NB4 (cell line): ENCODE measurements at regions not wholly inside any gene's neighbourhood (a gene's known extent, or its start where the extent isn't known, plus 50 kb on each side); places are given as distances from the start of the nearest gene placed in this dataset.

Experiments
- DNase-seq: peaks from one replicate; pipeline ENCODE4 v3.0.0; 2010; ENCODE audit warnings: low read depth
- H3K4me3 ChIP-seq: one replicate; pipeline ENCODE4 v1.5.1; 2011; ENCODE audit warnings: mild to moderate bottlenecking, low read depth, low read length, moderate library complexity
- MYC ChIP-seq: IDR thresholded peaks from 2 replicates; pipeline ENCODE4 v1.6.1; 2011; ENCODE audit warnings: low read depth, low read length
- POLR2A ChIP-seq: IDR thresholded peaks from 2 replicates; pipeline ENCODE4 v1.6.1; 2011; ENCODE audit warnings: mild to moderate bottlenecking; ENCODE audit not compliant: insufficient read length; ENCODE audit errors: extremely low read depth
- TF ChIP-seq, protein P1 (sequence below): IDR thresholded peaks from 2 replicates; pipeline ENCODE4 v1.6.1; 2011; ENCODE audit warnings: low read depth, low read length
- TF ChIP-seq, protein P2 (sequence below): IDR thresholded peaks from one replicate; pipeline ENCODE4 v1.5.1; 2012; ENCODE audit warnings: low read depth, low read length

DNA sequence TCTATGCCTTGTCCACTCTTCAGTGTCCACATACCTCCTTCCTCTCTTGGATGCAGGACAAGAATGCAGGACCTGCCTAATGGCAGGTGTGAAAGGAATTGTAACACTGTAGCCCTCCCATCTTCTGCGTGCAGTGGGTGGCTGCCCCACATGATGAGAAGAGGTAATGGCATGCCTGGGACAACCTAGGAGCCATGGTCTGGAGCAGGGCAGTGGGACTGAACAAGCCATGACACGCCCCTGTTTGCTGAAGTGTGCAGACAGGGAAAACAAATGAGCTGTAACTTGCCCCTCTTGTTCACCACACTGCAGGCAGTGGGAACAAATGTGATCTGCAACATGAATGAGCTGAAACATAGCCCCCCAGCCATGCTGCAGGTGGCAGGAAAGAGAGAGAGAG is 192.2 kb downstream of the PCDH17 start:
- H3K4me3 ChIP-seq = no peak overlapping the region
- no peak for DNase-seq
- TF ChIP-seq, protein P1, sequence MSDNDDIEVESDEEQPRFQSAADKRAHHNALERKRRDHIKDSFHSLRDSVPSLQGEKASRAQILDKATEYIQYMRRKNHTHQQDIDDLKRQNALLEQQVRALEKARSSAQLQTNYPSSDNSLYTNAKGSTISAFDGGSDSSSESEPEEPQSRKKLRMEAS = no peak
- TF ChIP-seq MYC = no peak

DNA sequence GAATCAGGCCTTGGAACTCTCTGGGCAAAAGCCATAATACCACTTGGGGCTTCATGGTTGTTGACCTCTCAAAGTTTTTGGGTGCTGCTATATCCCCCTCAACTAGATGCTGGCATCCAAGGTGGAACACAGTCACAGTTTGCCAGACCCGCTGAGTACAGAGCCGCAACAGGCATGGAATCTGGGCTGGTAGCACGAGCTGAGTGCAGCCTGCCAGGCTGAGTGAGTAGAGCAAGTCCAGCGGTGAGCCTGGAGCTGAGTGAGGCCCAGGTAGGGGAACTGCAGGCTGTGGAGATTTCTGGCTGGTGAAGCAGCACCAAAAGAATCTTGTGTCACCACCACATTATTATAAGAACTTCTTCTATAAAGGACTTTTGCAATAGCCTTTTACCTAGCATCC is 192.6 kb downstream of the PCDH17 start:
- no peak for TF ChIP-seq MYC
- no peak for TF ChIP-seq POLR2A
- TF ChIP-seq, protein P2, sequence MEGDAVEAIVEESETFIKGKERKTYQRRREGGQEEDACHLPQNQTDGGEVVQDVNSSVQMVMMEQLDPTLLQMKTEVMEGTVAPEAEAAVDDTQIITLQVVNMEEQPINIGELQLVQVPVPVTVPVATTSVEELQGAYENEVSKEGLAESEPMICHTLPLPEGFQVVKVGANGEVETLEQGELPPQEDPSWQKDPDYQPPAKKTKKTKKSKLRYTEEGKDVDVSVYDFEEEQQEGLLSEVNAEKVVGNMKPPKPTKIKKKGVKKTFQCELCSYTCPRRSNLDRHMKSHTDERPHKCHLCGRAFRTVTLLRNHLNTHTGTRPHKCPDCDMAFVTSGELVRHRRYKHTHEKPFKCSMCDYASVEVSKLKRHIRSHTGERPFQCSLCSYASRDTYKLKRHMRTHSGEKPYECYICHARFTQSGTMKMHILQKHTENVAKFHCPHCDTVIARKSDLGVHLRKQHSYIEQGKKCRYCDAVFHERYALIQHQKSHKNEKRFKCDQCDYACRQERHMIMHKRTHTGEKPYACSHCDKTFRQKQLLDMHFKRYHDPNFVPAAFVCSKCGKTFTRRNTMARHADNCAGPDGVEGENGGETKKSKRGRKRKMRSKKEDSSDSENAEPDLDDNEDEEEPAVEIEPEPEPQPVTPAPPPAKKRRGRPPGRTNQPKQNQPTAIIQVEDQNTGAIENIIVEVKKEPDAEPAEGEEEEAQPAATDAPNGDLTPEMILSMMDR = no peak
- TF ChIP-seq, protein P1 = no peak
- DNase-seq = no peak
- H3K4me3 ChIP-seq = no peak overlapping the region

DNA sequence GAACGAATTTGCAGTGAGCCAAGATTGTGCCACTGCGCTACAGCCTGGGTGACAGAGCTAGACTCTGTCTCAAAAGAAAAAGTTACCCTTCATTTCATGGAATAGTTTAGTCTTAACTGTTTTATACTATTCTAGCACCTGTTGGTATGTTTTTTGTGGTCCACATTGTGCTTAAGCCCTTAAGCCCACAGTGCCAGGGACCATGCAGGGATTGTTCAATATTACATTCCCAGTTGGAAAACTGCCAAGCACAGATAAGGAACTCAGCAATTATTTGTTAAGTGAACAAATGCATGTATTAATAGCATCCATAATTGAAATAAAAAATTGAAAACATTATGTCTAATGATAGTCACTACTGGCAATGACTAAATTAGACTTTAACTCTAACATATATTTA is 193.5 kb downstream of the PCDH17 start:
- DNase-seq = no peak
- TF ChIP-seq POLR2A (no peak), MYC (no peak)
- TF ChIP-seq, protein P1 = no peak
- TF ChIP-seq, protein P2 = no peak
- H3K4me3 ChIP-seq = no peak overlapping the region

DNA sequence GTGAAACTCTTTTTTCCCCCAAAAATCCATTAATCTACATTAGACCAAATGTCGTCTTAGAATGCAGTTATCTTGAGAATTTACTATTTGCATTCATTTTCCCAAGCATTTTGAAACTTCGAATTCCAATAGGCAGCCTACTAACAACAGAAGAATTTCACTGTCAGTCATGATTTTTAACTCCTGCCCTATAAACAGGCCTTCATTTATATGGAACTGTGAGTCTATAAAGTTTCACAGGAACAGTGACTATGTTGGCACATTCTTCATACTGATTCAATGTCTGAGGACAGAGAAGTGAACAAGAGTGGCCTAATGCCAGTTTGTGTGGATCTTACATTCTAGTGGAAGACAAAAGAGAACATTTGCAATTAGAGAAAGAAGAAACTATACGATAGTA is 198.0 kb downstream of the PCDH17 start:
- TF ChIP-seq, protein P2 = no peak
- TF ChIP-seq POLR2A (no peak), MYC (no peak)
- TF ChIP-seq, protein P1 = no peak

DNA sequence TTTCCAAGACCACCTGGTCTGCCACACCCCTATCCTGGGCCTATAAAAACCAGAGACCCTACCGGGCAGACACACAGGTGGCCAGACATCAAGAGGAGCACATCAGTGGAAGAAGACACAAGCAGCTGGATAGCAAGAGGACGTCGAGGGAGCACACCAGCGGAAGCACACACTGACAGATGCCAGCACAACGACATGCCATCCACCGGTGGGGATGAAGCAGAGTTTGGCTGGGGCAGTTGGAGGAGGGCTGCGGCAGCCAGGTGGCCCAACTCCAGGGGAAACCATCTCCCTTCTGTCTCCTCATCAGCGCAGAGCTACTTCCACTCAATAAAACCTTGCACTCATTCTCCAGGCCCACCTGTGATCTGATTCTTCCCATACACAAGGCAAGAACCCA is 200.6 kb downstream of the PCDH17 start:
- TF ChIP-seq, protein P2 = no peak
- TF ChIP-seq, protein P1 = no peak
- no peak for TF ChIP-seq POLR2A
- TF ChIP-seq MYC = no peak
- DNase-seq = no peak

More for the DNA sequence above, 198.0 kb downstream of the PCDH17 start:
- no peak for DNase-seq
- H3K4me3 ChIP-seq = no peak overlapping the region

DNA sequence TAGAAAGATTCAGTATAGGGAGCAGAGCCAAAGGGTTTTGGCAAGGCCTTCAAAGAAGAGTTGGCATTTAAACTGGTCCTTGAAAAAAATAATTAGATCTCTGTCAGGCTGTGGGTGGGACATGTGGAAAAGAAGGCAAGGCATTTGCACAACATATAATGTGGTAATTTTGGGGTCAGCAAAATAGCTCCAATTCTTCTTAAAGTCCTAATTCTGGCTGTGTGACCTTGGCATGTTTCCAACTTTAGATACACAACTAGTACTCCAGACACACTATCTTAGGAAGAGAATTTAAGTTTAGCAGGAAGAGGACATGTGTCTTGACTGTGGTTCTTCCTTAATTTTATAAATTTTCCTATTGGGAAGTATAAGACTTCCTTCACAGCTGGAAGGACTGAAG is 206.3 kb downstream of the PCDH17 start:
- no peak for DNase-seq
- TF ChIP-seq POLR2A (no peak), MYC (no peak)
- TF ChIP-seq, protein P2 = no peak
- TF ChIP-seq, protein P1 = no peak
- H3K4me3 ChIP-seq = no peak overlapping the region

More for the DNA sequence above, 200.6 kb downstream of the PCDH17 start:
- H3K4me3 ChIP-seq = no peak overlapping the region
